Activated CD8-positive, alpha-beta T cell treated with anti-CD3 and anti-CD28 coated beads, Interleukin-2, amount 10 ng/mL, durations not matched to agents 7 days and 5 days (primary cell): ENCODE measurements at regions not wholly inside any gene's neighbourhood (a gene's known extent, or its start where the extent isn't known, plus 50 kb on each side); places are given as distances from the start of the nearest gene placed in this dataset.
"Not testable (repeated sequence)": the region's sequence is repeated elsewhere in the genome, so short reads cannot be mapped to it uniquely, and the experiment has no call there.

Experiments
- ATAC-seq: fragments of 150-1000 bp; cut with Tn5 transposase; one replicate; pipeline ENCODE4 v1.10.0; 2021; ENCODE audit warnings: moderate library complexity
- CTCF ChIA-PET: fragments of 350-600 bp; sonication (Branson Sonifier 250); formaldehyde crosslinking; loops from one replicate; lab custom pipeline; 2021; ENCODE audit warnings: antibody characterized with exemption; lab: Charles Lee
- POLR2A ChIA-PET: fragments of 350-600 bp; sonication (Branson Sonifier 250); formaldehyde crosslinking; loops from one replicate; lab custom pipeline; 2021; ENCODE audit warnings: antibody characterized with exemption; lab: Charles Lee
- DNase-seq: peaks from one replicate; pipeline ENCODE4 v3.0.0-alpha.2; 2020
- H3K27ac Mint-ChIP-seq: one replicate; pipeline ENCODE4 v1.8.0; 2021; ENCODE audit warnings: mild to moderate bottlenecking, mixed read lengths
- H3K27me3 Mint-ChIP-seq: one replicate; pipeline ENCODE4 v1.8.0; 2021; ENCODE audit warnings: low read depth, mixed read lengths
- H3K36me3 Mint-ChIP-seq: one replicate; pipeline ENCODE4 v1.8.0; 2021; ENCODE audit warnings: low read depth, mixed read lengths
- H3K4me1 Mint-ChIP-seq: one replicate; pipeline ENCODE4 v1.8.0; 2021; ENCODE audit warnings: low read depth, mixed read lengths
- H3K4me3 Mint-ChIP-seq: one replicate; pipeline ENCODE4 v1.8.0; 2021; ENCODE audit warnings: mild to moderate bottlenecking, mixed read lengths
- H3K9me3 Mint-ChIP-seq: one replicate; pipeline ENCODE4 v1.8.0; 2022; ENCODE audit warnings: mixed read lengths; ENCODE audit not compliant: insufficient read depth

GRCh38 chr2:234706086-234706485 lies 209.2 kb upstream of the ARL4C start:
- POLR2A ChIA-PET: no interaction called here
- Mint-ChIP-seq H3K4me3 (no peak overlapping the region), H3K4me1 (no peaks in the 10 kb centered on the region)

GRCh38 chr2:234705108-234705507 lies 208.2 kb upstream of the ARL4C start:
- ATAC-seq (no peak), DNase-seq (no peak)
- Mint-ChIP-seq H3K27me3 (no peaks in the 10 kb centered on the region), H3K4me1 (no peaks in the 10 kb centered on the region), H3K4me3 (no peak overlapping the region), H3K27ac (no peak overlapping the region), H3K9me3 (no peaks in the 10 kb centered on the region), H3K36me3 (no peaks in the 10 kb centered on the region)
- ChIA-PET CTCF (no interaction called here), POLR2A (no interaction called here)

More at GRCh38 chr2:234706086-234706485, 209.2 kb upstream of the ARL4C start:
- CTCF ChIA-PET: no interaction called here
- no peaks in the 10 kb centered on the region for H3K36me3 Mint-ChIP-seq
- H3K9me3 Mint-ChIP-seq: no peaks in the 10 kb centered on the region
- no peak overlapping the region for H3K27ac Mint-ChIP-seq
- DNase-seq (no peak), ATAC-seq (no peak)
- peaks cover 2% of the 10 kb centered on the region for H3K27me3 Mint-ChIP-seq

DNA sequence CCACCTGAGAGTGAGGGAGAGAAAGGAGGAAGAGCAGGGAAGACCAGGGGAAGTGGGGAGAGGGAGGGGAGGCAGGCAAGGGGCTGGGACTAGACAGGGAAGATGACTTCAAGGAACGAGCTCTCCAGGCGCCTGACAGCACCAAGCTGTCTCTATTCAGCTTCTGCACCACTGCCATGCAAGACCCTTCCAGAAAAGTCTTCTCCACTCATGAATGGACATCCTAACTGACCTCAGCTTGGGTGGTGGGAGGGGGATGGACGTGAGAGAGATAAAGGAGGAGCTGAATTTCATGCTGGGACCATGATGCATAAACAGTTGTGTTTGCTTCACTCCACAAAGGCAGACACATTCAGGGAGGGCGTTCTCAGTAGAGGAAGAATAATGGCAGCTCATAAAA lies 206.4 kb upstream of the ARL4C start:
- Mint-ChIP-seq H3K27ac (no peak overlapping the region), H3K36me3 (no peaks in the 10 kb centered on the region), H3K9me3 (no peaks in the 10 kb centered on the region), H3K4me1 (no peaks in the 10 kb centered on the region), H3K4me3 (no peak overlapping the region), H3K27me3 (no peaks in the 10 kb centered on the region)
- ATAC-seq (no peak), DNase-seq (no peak)
- CTCF ChIA-PET: no interaction called here
- POLR2A ChIA-PET: no interaction called here

- H3K36me3 Mint-ChIP-seq: no peaks in the 10 kb centered on the region
- no peak overlapping the region for H3K27ac Mint-ChIP-seq
- no peak for DNase-seq
Measured at GRCh38 chr2:234702731-234703225, 205.9 kb upstream of the ARL4C start.

DNA sequence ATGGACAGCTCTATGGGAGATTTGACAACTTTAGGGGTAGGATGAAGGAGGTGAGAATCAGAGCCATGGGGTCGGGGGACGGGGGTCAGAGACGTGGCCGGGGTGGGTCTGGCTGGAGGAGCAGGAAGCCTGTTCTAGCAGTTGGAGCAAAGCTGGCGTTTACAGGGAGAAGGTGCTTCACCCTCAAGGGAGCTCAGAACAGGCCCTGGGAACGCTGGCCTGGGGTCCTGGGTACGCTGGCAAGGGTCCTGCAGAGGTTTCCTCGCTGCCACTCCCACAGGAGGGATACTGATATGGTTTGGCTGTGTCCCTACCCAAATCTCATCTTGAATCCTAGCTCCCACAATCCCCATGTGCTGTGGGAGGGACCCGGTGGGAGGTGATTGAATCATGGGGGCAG lies 205.0 kb upstream of the ARL4C start:
- ChIA-PET CTCF (no interaction called here), POLR2A (no interaction called here)
- DNase-seq: no peak
- Mint-ChIP-seq H3K4me1 (no peaks in the 10 kb centered on the region), H3K27ac (no peak overlapping the region), H3K9me3 (peaks cover 9% of the 10 kb centered on the region), H3K27me3 (no peaks in the 10 kb centered on the region), H3K4me3 (no peak overlapping the region), H3K36me3 (no peaks in the 10 kb centered on the region)
- ATAC-seq: no peak

More at GRCh38 chr2:234702731-234703225, 205.9 kb upstream of the ARL4C start:
- Mint-ChIP-seq H3K9me3 (peaks cover 3% of the 10 kb centered on the region), H3K4me1 (no peaks in the 10 kb centered on the region), H3K27me3 (no peaks in the 10 kb centered on the region), H3K4me3 (no peak overlapping the region)
- POLR2A ChIA-PET: no interaction called here
- CTCF ChIA-PET: no interaction called here
- ATAC-seq: no peak

DNA sequence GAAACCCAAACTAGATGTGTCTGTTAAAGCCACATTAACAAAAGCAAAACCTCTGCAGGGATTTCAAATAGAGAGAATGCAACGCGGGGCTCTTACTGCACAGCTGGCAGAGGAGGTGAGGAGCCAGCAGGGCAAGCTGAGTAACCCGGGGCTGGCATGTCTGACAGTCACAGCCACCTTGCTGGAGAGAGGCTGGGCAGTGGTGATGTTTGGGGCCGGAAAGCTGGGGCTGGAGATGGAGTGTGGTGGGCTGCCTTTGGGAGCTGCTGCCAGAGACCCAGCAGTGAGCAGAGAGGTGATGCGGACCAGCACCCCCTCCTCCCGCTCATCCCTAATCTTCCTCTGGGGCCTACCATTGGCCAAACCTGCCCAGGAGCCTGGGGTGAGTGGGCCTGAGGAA lies 204.5 kb upstream of the ARL4C start:
- H3K27ac Mint-ChIP-seq: no peak overlapping the region
- ATAC-seq (no peak), DNase-seq (no peak)
- no peaks in the 10 kb centered on the region for H3K4me1 Mint-ChIP-seq
- CTCF ChIA-PET: no interaction called here
- no peaks in the 10 kb centered on the region for H3K27me3 Mint-ChIP-seq
- POLR2A ChIA-PET: no interaction called here
- H3K36me3 Mint-ChIP-seq: no peaks in the 10 kb centered on the region
- H3K9me3 Mint-ChIP-seq: peaks cover 12% of the 10 kb centered on the region
- H3K4me3 Mint-ChIP-seq: no peak overlapping the region

DNA sequence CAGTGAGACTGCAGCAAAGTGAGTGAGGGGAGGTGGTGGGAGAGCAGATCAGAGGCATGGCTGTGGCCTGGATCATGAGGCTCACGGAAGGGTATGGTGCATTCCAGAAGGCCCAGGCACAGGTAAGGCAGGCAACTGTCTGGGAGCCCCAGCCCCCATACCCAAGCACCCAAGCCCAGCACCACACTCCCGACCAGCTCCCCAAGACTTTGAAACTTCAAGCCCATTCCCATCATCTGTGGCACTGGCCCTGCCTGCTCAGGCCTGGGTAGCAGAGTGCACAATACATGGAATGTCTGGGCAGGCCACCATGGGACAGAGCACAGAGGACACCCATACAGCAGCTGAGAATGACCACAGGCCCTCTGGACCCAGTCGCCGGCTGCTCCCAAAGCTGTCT lies 202.6 kb upstream of the ARL4C start:
- Mint-ChIP-seq H3K27me3 (no peaks in the 10 kb centered on the region), H3K4me3 (no peak overlapping the region), H3K27ac (no peak overlapping the region), H3K36me3 (no peaks in the 10 kb centered on the region), H3K9me3 (peaks cover 14% of the 10 kb centered on the region), H3K4me1 (no peaks in the 10 kb centered on the region)
- POLR2A ChIA-PET: no interaction called here
- ATAC-seq (no peak), DNase-seq (no peak)
- CTCF ChIA-PET: no interaction called here

DNA sequence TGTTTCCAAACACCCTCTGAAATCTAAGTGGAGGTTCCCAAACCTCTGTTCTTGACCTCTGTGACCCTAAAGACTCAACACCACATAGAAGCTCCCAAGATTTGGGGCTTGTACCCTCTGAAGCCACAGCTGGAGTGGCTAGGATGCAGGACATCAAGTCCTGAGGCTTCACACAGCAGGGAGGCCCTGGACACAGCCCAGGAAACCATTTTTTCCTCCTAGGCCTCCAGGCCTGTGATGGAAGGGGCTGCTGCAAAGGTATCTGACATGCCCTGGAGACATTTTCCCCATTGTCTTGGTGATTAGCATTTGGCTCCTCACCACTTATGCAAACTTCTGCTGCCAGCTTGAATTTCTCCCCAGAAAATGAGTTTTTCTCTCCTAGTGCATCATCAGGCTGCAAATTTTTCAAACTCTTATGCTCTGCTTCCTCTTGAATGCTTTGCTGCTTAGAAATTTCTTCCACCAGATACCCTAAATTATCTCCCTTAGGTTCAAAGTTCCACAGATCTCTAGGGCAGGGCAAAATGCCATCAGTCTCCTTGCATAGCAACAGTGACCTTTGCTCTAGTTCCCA lies 200.5 kb upstream of the ARL4C start:
- ATAC-seq, H3K4me1 Mint-ChIP-seq, H3K27ac Mint-ChIP-seq, H3K27me3 Mint-ChIP-seq, H3K36me3 Mint-ChIP-seq, POLR2A ChIA-PET, DNase-seq, H3K4me3 Mint-ChIP-seq, CTCF ChIA-PET: not testable (repeated sequence)
- H3K9me3 Mint-ChIP-seq: peaks cover 14% of the 10 kb centered on the region

DNA sequence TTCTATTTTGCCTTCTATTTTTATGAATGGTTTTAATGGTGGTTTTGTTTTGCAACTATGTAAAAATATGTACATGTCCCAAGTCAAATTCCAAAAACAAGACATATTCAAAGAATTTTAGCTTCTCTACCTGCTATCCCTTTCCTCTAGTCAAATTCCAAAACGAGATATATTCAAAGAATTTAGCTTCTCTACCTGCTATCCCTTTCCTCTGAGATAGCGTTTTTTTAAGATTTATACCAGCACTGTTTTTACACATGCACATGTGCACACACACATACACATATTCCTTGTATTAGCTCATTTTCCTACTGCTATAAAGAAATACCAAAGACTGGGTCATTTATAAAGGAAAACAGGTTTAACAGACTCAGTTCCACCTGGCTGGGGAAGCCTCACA lies 199.1 kb upstream of the ARL4C start:
- DNase-seq (no peak), ATAC-seq (no peak)
- peaks cover 6% of the 10 kb centered on the region for H3K27me3 Mint-ChIP-seq
- H3K4me1 Mint-ChIP-seq: peaks cover 5% of the 10 kb centered on the region
- ChIA-PET POLR2A (no interaction called here), CTCF (no interaction called here)
- peaks cover 14% of the 10 kb centered on the region for H3K9me3 Mint-ChIP-seq
- H3K27ac Mint-ChIP-seq: no peak overlapping the region
- no peak overlapping the region for H3K4me3 Mint-ChIP-seq
- no peaks in the 10 kb centered on the region for H3K36me3 Mint-ChIP-seq

DNA sequence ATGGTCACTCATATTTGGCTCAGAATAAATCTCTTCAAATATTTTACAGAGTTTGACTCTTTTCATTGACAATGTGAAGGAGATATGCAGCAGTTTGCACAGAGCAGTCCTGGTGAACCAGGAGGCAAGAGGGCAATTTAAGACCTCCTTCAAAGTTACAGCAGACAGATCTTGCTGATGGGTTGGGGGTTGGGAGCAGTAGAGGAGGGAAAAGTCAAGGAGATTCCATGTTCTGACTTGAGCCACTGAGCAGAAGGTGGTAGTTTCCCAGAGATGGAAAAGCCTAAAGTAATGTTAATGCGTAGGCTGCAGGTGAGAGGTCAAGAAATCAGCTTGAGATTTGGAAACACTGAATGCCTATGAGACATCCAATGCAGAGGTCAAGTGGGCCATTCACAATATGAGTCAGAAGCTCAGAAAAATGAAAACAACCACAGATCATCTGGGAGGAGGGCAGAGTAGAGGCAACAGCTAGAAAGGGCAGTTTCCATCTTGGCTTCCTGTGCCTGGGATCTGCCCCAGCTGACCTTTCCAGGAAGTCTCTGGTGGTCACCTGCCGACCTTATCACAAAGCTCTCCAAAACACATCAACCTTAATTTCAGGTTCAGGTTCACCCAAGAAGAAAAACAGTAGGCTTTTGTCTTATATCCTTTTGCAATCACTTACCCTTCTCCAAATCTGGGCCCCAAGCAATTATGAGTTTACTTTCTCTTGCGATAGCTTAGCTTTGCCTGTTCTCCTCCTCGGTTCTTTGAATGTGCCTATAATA lies 197.5 kb upstream of the ARL4C start:
- H3K36me3 Mint-ChIP-seq: no peaks in the 10 kb centered on the region
- H3K27ac Mint-ChIP-seq: no peak overlapping the region
- POLR2A ChIA-PET: no interaction called here
- DNase-seq (no peak), ATAC-seq (no peak)
- peaks cover 14% of the 10 kb centered on the region for H3K9me3 Mint-ChIP-seq
- peaks cover 6% of the 10 kb centered on the region for H3K27me3 Mint-ChIP-seq
- H3K4me1 Mint-ChIP-seq: peaks cover 5% of the 10 kb centered on the region
- CTCF ChIA-PET: no interaction called here
- H3K4me3 Mint-ChIP-seq: no peak overlapping the region

GRCh38 chr2:234693681-234694190 lies 196.9 kb upstream of the ARL4C start:
- H3K27me3 Mint-ChIP-seq, H3K4me3 Mint-ChIP-seq, POLR2A ChIA-PET, H3K27ac Mint-ChIP-seq, H3K4me1 Mint-ChIP-seq, CTCF ChIA-PET, ATAC-seq, H3K36me3 Mint-ChIP-seq, DNase-seq: not testable (repeated sequence)
- peaks cover 14% of the 10 kb centered on the region for H3K9me3 Mint-ChIP-seq

DNA sequence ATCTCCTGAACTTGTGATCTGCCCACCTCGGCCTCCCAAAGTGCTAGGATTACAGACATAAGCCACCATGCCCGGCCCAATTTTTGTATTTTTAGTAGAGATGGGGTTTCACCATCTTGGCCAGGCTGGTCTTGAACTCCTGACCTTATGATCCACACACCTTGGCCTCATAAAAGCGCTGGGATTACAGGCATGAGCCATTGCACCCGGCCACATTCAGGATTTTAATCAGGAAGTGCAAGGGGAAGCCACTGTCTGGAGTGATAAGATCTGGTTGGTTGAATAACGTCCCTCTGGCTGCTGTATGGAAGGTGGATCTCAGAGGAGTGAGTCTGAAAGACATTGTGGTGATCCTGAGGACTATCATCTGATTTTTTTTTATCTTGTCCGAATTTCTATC lies 196.3 kb upstream of the ARL4C start:
- CTCF ChIA-PET, H3K4me1 Mint-ChIP-seq, DNase-seq, POLR2A ChIA-PET, H3K27me3 Mint-ChIP-seq, H3K4me3 Mint-ChIP-seq, ATAC-seq, H3K27ac Mint-ChIP-seq, H3K36me3 Mint-ChIP-seq: not testable (repeated sequence)
- peaks cover 14% of the 10 kb centered on the region for H3K9me3 Mint-ChIP-seq
